T-helper 17 cell (primary cell): ENCODE measurements at regions not wholly inside any gene's neighbourhood (a gene's known extent, or its start where the extent isn't known, plus 50 kb on each side); places are given as distances from the start of the nearest gene placed in this dataset.

ENCODE experiments used
- ATAC-seq: fragments of 150-1000 bp; cut with Tn5 transposase; 2 replicates; pipeline ENCODE4 v1.10.0; 2021; ENCODE audit warnings: mild to moderate bottlenecking, moderate library complexity
- DNase-seq, 3 donors: peaks; one replicate each; pipeline versions ENCODE4 v3.0.0 to v3.0.0-alpha.2; 2020 to 2021
- H3K9me3 ChIP-seq: one replicate; pipeline ENCODE4 v1.7.0; 2013; ENCODE audit warnings: low read length, mild to moderate bottlenecking; ENCODE audit not compliant: control insufficient read depth, poor library complexity, severe bottlenecking
- H3K27ac Mint-ChIP-seq: one replicate; pipeline ENCODE4 v1.8.0; 2022; ENCODE audit warnings: mild to moderate bottlenecking, moderate library complexity, mixed read lengths
- H3K27me3 Mint-ChIP-seq: one replicate; pipeline ENCODE4 v1.8.0; 2022; ENCODE audit warnings: mixed read lengths
- H3K36me3 Mint-ChIP-seq: one replicate; pipeline ENCODE4 v1.8.0; 2022; ENCODE audit warnings: low read depth, mixed read lengths
- H3K4me1 Mint-ChIP-seq: one replicate; pipeline ENCODE4 v1.8.0; 2022; ENCODE audit warnings: mild to moderate bottlenecking, mixed read lengths
- H3K4me3 Mint-ChIP-seq: one replicate; pipeline ENCODE4 v1.8.0; 2022; ENCODE audit warnings: mild to moderate bottlenecking, moderate library complexity, mixed read lengths

DNA sequence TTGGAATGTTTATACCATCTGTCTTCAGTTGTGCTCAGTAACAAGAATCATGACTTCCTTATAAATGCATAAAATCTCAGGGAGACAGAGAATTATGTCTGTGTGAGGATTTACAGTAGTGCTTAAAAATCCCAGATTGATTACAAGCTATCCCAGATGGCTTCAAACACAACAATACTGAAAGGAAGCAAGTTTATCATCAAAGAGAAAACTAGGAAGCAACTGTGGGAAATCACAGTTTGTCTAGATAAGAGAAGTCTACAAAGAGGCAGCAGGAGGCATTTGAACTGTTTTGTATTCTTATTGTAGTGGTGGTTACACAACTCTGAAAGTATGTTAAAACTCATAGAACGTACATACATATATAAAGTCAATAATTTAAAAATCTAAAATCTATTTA, 104.4 kb upstream of the SALL4 start:
- Mint-ChIP-seq H3K27me3 (peaks cover 24% of the 10 kb centered on the region), H3K27ac (no peak overlapping the region), H3K4me1 (no peaks in the 10 kb centered on the region), H3K36me3 (no peaks in the 10 kb centered on the region), H3K4me3 (no peak overlapping the region)
- no peaks in the 10 kb centered on the region for H3K9me3 ChIP-seq
- ATAC-seq (no peak), DNase-seq (no peak)

GRCh38 chr20:51906049-51906448, 103.7 kb upstream of the SALL4 start:
- no peak for DNase-seq
- H3K9me3 ChIP-seq = no peaks in the 10 kb centered on the region
- no peak for ATAC-seq
- H3K36me3 Mint-ChIP-seq = no peaks in the 10 kb centered on the region
- H3K27me3 Mint-ChIP-seq = peaks cover 23% of the 10 kb centered on the region
- H3K4me3 Mint-ChIP-seq = no peak overlapping the region
- H3K4me1 Mint-ChIP-seq = no peaks in the 10 kb centered on the region
- H3K27ac Mint-ChIP-seq = no peak overlapping the region

GRCh38 chr20:51902933-51903332, 100.6 kb upstream of the SALL4 start:
- H3K27ac Mint-ChIP-seq = no peak overlapping the region

DNA sequence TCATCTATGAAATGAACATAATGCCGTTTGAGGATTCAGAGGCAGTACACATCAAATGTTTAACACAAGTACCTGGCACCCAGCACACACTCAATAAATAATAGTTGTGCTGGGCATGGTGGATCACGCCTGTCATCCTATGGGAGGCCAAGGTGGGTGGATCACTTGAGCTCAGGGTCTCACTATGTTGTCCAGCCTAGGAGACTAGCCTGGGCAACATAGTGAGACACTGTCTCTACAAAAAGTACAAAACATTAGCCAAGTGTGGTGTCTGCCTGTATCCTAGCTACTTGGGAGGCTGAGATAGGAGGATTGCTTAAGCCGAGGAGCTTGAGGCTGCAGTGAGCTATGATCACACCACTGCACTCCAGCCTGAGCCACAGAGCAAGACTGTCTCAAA, 98.1 kb upstream of the SALL4 start:
- DNase-seq = no peak
- Mint-ChIP-seq H3K27ac (no peak overlapping the region), H3K4me3 (no peak overlapping the region), H3K4me1 (no peaks in the 10 kb centered on the region), H3K36me3 (no peaks in the 10 kb centered on the region), H3K27me3 (peaks cover 19% of the 10 kb centered on the region)
- no peak for ATAC-seq
- no peaks in the 10 kb centered on the region for H3K9me3 ChIP-seq

More at GRCh38 chr20:51902933-51903332, 100.6 kb upstream of the SALL4 start:
- H3K36me3 Mint-ChIP-seq = no peaks in the 10 kb centered on the region
- H3K4me1 Mint-ChIP-seq = no peaks in the 10 kb centered on the region
- DNase-seq (no peak), ATAC-seq (no peak)
- H3K4me3 Mint-ChIP-seq = no peak overlapping the region
- no peaks in the 10 kb centered on the region for H3K9me3 ChIP-seq
- H3K27me3 Mint-ChIP-seq = peaks cover 26% of the 10 kb centered on the region

GRCh38 chr20:51899674-51900073, 97.4 kb upstream of the SALL4 start:
- H3K27ac Mint-ChIP-seq = no peak overlapping the region

GRCh38 chr20:51898788-51899187, 96.5 kb upstream of the SALL4 start:
- H3K9me3 ChIP-seq = no peaks in the 10 kb centered on the region
- H3K36me3 Mint-ChIP-seq = no peaks in the 10 kb centered on the region
- no peak for ATAC-seq

More at GRCh38 chr20:51899674-51900073, 97.4 kb upstream of the SALL4 start:
- no peak for ATAC-seq
- Mint-ChIP-seq H3K27me3 (peaks cover 19% of the 10 kb centered on the region), H3K4me3 (no peak overlapping the region), H3K4me1 (no peaks in the 10 kb centered on the region), H3K36me3 (no peaks in the 10 kb centered on the region)
- no peak for DNase-seq
- H3K9me3 ChIP-seq = no peaks in the 10 kb centered on the region

GRCh38 chr20:51894619-51895018, 92.3 kb upstream of the SALL4 start:
- no peak overlapping the region for H3K27ac Mint-ChIP-seq
- no peaks in the 10 kb centered on the region for H3K4me1 Mint-ChIP-seq
- H3K9me3 ChIP-seq = no peaks in the 10 kb centered on the region
- no peaks in the 10 kb centered on the region for H3K36me3 Mint-ChIP-seq
- DNase-seq (no peak), ATAC-seq (no peak)
- H3K4me3 Mint-ChIP-seq = no peak overlapping the region
- H3K27me3 Mint-ChIP-seq = peaks cover 14% of the 10 kb centered on the region

More at GRCh38 chr20:51898788-51899187, 96.5 kb upstream of the SALL4 start:
- no peaks in the 10 kb centered on the region for H3K4me1 Mint-ChIP-seq
- H3K4me3 Mint-ChIP-seq = no peak overlapping the region
- no peak overlapping the region for H3K27ac Mint-ChIP-seq
- no peak for DNase-seq
- H3K27me3 Mint-ChIP-seq = peaks cover 22% of the 10 kb centered on the region

- Mint-ChIP-seq H3K27ac (no peak overlapping the region), H3K4me3 (no peak overlapping the region), H3K36me3 (no peaks in the 10 kb centered on the region), H3K4me1 (no peaks in the 10 kb centered on the region), H3K27me3 (peaks cover 14% of the 10 kb centered on the region)
- DNase-seq (no peak), ATAC-seq (no peak)
- H3K9me3 ChIP-seq = no peaks in the 10 kb centered on the region
These were observed 91.9 kb upstream of the SALL4 start for GRCh38 chr20:51894201-51894600.

- ATAC-seq = no peak
- Mint-ChIP-seq H3K27ac (no peak overlapping the region), H3K36me3 (no peaks in the 10 kb centered on the region), H3K27me3 (peaks cover 14% of the 10 kb centered on the region), H3K4me1 (no peaks in the 10 kb centered on the region), H3K4me3 (no peak overlapping the region)
- no peaks in the 10 kb centered on the region for H3K9me3 ChIP-seq
- DNase-seq = no peak
These were observed 91.4 kb upstream of the SALL4 start for GRCh38 chr20:51893723-51894122.

DNA sequence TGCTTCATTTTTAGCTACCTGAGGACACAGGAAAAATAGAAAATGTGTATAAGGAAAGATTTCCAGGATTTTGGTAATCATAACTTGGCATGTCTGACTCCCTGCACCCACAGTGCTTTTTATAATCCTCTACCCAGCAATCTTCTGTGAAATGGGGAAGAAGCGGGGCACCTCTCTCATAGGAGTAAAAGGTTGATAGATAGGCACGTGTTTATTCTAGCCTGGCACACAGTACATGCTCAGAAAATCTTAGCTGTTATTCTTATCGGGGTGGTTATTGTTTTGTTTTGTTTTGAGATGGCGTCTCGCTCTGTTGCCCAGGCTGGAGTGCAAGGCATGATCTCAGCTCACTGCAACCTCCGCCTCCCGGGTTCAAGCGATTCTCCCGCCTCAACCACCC, 87.7 kb upstream of the SALL4 start:
- no peak overlapping the region for H3K4me3 Mint-ChIP-seq
- DNase-seq = no peak
- H3K9me3 ChIP-seq = no peaks in the 10 kb centered on the region
- no peaks in the 10 kb centered on the region for H3K36me3 Mint-ChIP-seq
- H3K27ac Mint-ChIP-seq = no peak overlapping the region
- no peak for ATAC-seq
- H3K4me1 Mint-ChIP-seq = no peaks in the 10 kb centered on the region
- H3K27me3 Mint-ChIP-seq = peaks cover 14% of the 10 kb centered on the region

DNA sequence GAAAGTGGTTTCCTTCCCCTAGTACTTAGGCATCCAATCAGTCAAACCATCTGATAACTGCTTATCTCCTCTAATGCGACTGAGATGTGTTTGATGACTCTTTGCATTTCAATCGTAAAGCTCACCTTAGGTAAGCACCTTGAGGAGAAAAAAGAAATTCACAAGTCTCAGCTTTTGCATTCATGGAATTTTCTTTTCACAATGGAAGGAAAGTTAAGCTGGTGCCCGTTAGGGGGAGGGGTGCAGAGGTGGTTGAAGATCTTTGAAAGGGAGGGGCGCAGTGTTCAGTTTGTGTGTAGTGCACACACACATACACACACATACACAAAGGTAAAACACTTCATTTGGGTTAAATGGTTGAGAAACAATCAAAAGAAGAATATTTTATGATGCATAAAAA, 87.1 kb upstream of the SALL4 start:
- no peaks in the 10 kb centered on the region for H3K9me3 ChIP-seq
- Mint-ChIP-seq H3K27me3 (peaks cover 11% of the 10 kb centered on the region), H3K27ac (no peak overlapping the region), H3K4me3 (no peak overlapping the region), H3K4me1 (no peaks in the 10 kb centered on the region), H3K36me3 (no peaks in the 10 kb centered on the region)
- no peak for DNase-seq
- ATAC-seq = no peak

GRCh38 chr20:51888291-51888690, 86.0 kb upstream of the SALL4 start:
- no peaks in the 10 kb centered on the region for H3K9me3 ChIP-seq
- ATAC-seq (no peak), DNase-seq (no peak)
- Mint-ChIP-seq H3K36me3 (no peaks in the 10 kb centered on the region), H3K27me3 (no peaks in the 10 kb centered on the region), H3K4me3 (no peak overlapping the region), H3K27ac (no peak overlapping the region), H3K4me1 (no peaks in the 10 kb centered on the region)

- Mint-ChIP-seq H3K36me3 (no peaks in the 10 kb centered on the region), H3K27me3 (peaks cover 10% of the 10 kb centered on the region), H3K27ac (no peak overlapping the region), H3K4me3 (no peak overlapping the region), H3K4me1 (no peaks in the 10 kb centered on the region)
- ATAC-seq = no peak
- no peak for DNase-seq
- H3K9me3 ChIP-seq = no peaks in the 10 kb centered on the region
These were observed 84.7 kb upstream of the SALL4 start for GRCh38 chr20:51886891-51887608.

DNA sequence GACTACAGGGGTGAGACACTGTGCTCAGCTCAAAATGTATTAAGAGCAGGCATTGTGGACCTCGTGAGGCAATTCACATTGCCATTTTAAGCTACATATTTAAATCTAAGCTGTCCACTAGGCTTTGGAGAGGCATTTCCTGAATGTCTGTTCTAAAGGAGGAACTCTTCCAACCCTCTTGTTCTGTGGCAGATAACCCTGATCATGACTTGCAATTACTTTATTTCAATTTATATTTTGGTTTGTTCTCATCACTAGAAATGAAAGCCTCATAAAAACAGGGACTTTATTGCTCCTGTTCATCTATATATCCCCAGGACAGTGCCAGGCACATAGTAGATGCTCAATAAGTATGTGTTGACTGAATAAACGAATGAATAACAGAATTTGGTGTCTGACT, 84.0 kb upstream of the SALL4 start:
- no peak overlapping the region for H3K27ac Mint-ChIP-seq
- DNase-seq = no peak
- peaks cover 15% of the 10 kb centered on the region for H3K27me3 Mint-ChIP-seq
- no peak for ATAC-seq
- no peaks in the 10 kb centered on the region for H3K4me1 Mint-ChIP-seq
- no peaks in the 10 kb centered on the region for H3K9me3 ChIP-seq
- no peaks in the 10 kb centered on the region for H3K36me3 Mint-ChIP-seq
- no peak overlapping the region for H3K4me3 Mint-ChIP-seq
